B cell (primary cell): ENCODE measurements at regions not wholly inside any gene's neighbourhood (a gene's known extent, or its start where the extent isn't known, plus 50 kb on each side); places are given as distances from the start of the nearest gene placed in this dataset.

Experiments used
- ATAC-seq: fragments of 200-7000 bp; cut with Tn5 transposase; one replicate; pipeline ENCODE4 v1.10.0; 2021; ENCODE audit warnings: low read depth, mild to moderate bottlenecking, moderate number of reproducible peaks, moderate library complexity
- CTCF ChIA-PET: fragments of 350-600 bp; sonication (Branson Sonifier 250); formaldehyde crosslinking; loops from one replicate; lab custom pipeline; 2021; ENCODE audit warnings: antibody characterized with exemption, inconsistent platforms; lab: Charles Lee
- POLR2A ChIA-PET: fragments of 350-600 bp; sonication (Branson Sonifier 250); formaldehyde crosslinking; loops from one replicate; lab custom pipeline; 2021; ENCODE audit warnings: antibody characterized with exemption; lab: Charles Lee
- DNase-seq: peaks from one replicate; pipeline ENCODE4 v3.0.0; 2013
- H2AFZ ChIP-seq: 2 replicates; pipeline ENCODE4 v1.6.1; 2012; ENCODE audit warnings: mild to moderate bottlenecking, low read depth, low read length; ENCODE audit not compliant: insufficient read depth, poor library complexity, severe bottlenecking
- H3K27ac ChIP-seq, 2 donors: 1 replicate in 1 of 2; 2 replicates in 1 of 2; pipeline ENCODE4 v1.5.1; 2012 to 2013; ENCODE audit warnings: low read length in 2 of 2, mild to moderate bottlenecking in 2 of 2, moderate library complexity in 1 of 2
- H3K27me3 ChIP-seq, 4 experiments: fragments of 200-600 bp in 1 of 4; sonication (generic) in 1 of 4; replicated peaks in 1 of 4; 1 replicate in 2 of 4; 2 replicates in 2 of 4; pipeline versions ENCODE4 v1.6.1 to v1.7.0; 2013 to 2016; ENCODE audit warnings: low read length in 3 of 4, mild to moderate bottlenecking in 2 of 4, mixed read lengths in 1 of 4, moderate library complexity in 1 of 4; ENCODE audit not compliant: insufficient read depth in 4 of 4, control insufficient read depth in 3 of 4; ENCODE audit errors: control extremely low read depth in 1 of 4
- H3K36me3 ChIP-seq, 2 experiments: replicated peaks in 1 of 2; 1 replicate in 1 of 2; 2 replicates in 1 of 2; pipeline versions ENCODE4 v1.6.1 to v1.7.1; 2013; ENCODE audit warnings: low read length in 1 of 2; ENCODE audit not compliant: insufficient read depth in 2 of 2, control insufficient read depth in 1 of 2; ENCODE audit errors: control extremely low read depth in 1 of 2, extremely low read depth in 1 of 2
- H3K4me1 ChIP-seq, 2 donors: fragments of 200-600 bp in 1 of 2; sonication (generic) in 1 of 2; 1 replicate in 1 of 2; 2 replicates in 1 of 2; pipeline versions ENCODE4 v1.5.1 to v1.6.1; 2013 to 2017; ENCODE audit warnings: low read length in 2 of 2; ENCODE audit not compliant: control insufficient read depth in 2 of 2, insufficient read depth in 2 of 2
- H3K4me2 ChIP-seq: replicated peaks from 2 replicates; pipeline ENCODE3; 2012; ENCODE audit warnings: mild to moderate bottlenecking, low read depth, low read length; ENCODE audit not compliant: poor library complexity, severe bottlenecking
- H3K4me3 ChIP-seq, 5 experiments: fragments of 200-600 bp in 1 of 5; sonication (generic) in 1 of 5; 1 replicate in 3 of 5; 2 replicates in 2 of 5; pipeline versions ENCODE4 v1.5.1 to v1.7.0; 2011 to 2016; ENCODE audit warnings: low read length in 4 of 5, mild to moderate bottlenecking in 4 of 5, low read depth in 2 of 5, control low read depth in 1 of 5, moderate library complexity in 1 of 5; ENCODE audit not compliant: insufficient read depth in 1 of 5; ENCODE audit errors: control extremely low read depth in 1 of 5, extremely low read depth in 1 of 5
- H3K79me2 ChIP-seq: fragments of 200-600 bp; sonication (generic); one replicate; pipeline ENCODE4 v1.6.0; 2016; ENCODE audit warnings: low read length; ENCODE audit not compliant: control insufficient read depth, insufficient read depth
- H3K9ac ChIP-seq: fragments of 200-600 bp; sonication (generic); 2 replicates; pipeline ENCODE4 v1.6.1; 2017; ENCODE audit warnings: mild to moderate bottlenecking, low read length, moderate library complexity
- H3K9me3 ChIP-seq, 3 donors: one replicate each; pipeline versions ENCODE4 v1.6.1 to v1.7.1; 2013; ENCODE audit warnings: low read length in 2 of 3; ENCODE audit not compliant: control insufficient read depth in 2 of 3, insufficient read depth in 1 of 3; ENCODE audit errors: control extremely low read depth in 1 of 3
- H4K20me1 ChIP-seq: 2 replicates; pipeline ENCODE4 v1.6.0; 2012; ENCODE audit warnings: mild to moderate bottlenecking, low read length; ENCODE audit not compliant: insufficient read depth, control insufficient read depth, poor library complexity, severe bottlenecking
- H3K27ac Mint-ChIP-seq: one replicate; pipeline ENCODE4 v1.8.0; 2021; ENCODE audit warnings: mixed read lengths
- H3K27me3 Mint-ChIP-seq: one replicate; pipeline ENCODE4 v1.8.0; 2021; ENCODE audit warnings: mixed read lengths
- H3K4me1 Mint-ChIP-seq: one replicate; pipeline ENCODE4 v1.8.0; 2021; ENCODE audit warnings: mixed read lengths
- H3K4me3 Mint-ChIP-seq: one replicate; pipeline ENCODE4 v1.8.0; 2021; ENCODE audit warnings: mixed read lengths
- H3K9me3 Mint-ChIP-seq: one replicate; pipeline ENCODE4 v1.8.0; 2022; ENCODE audit warnings: mixed read lengths; ENCODE audit not compliant: insufficient read depth
- CTCF ChIP-seq: fragments of 200-600 bp; IDR thresholded peaks from one replicate; pipeline ENCODE4 v1.8.0; 2022; ENCODE audit warnings: antibody characterized with exemption, mild to moderate bottlenecking
- EZH2 ChIP-seq: IDR thresholded peaks from 2 replicates; pipeline ENCODE4 v1.6.1; 2012; ENCODE audit warnings: borderline replicate concordance, low read depth, mild to moderate bottlenecking, moderate library complexity, low read length; ENCODE audit not compliant: insufficient read depth, poor library complexity, severe bottlenecking
- WGBS: methylation state at CpG from one replicate; pipeline ENCODE4 v1.1.5; 2013; ENCODE audit warnings: missing lambda C conversion rate; ENCODE audit not compliant: insufficient coverage; 5-methylcytosine and 5-hydroxymethylcytosine counted together
- intact Hi-C: fragments of 100-400 bp; cut with micrococcal nuclease; formaldehyde crosslinking; loops from one replicate; pipeline ENCODE4 v1.10.0; 2022

GRCh38 chr1:147826259-147826658 is 65.9 kb upstream of the GJA5 start:
- no peak for DNase-seq
- no peak for ATAC-seq
- Histone ChIP-seq H4K20me1 (no peaks in the 10 kb centered on the region), H3K79me2 (no peaks in the 10 kb centered on the region), H3K9ac (no peak overlapping the region), H3K4me3 (no peak overlapping the region), H3K4me2 (no peak overlapping the region), H3K9me3 (no peaks in the 10 kb centered on the region), H3K27me3 (peaks cover 0 to 4% (median 0%) of the 10 kb centered on the region in 4 experiments), H3K4me1 (no peaks in the 10 kb centered on the region), H2AFZ (no peak overlapping the region), H3K36me3 (no peaks in the 10 kb centered on the region), H3K27ac (no peak overlapping the region)
- intact Hi-C loops = no loop called here
- no peak overlapping the region for H3K27ac Mint-ChIP-seq
- H3K4me3 Mint-ChIP-seq = no peak overlapping the region
- ChIA-PET CTCF (no interaction called here), POLR2A (no interaction called here)
- peaks cover 13% of the 10 kb centered on the region for H3K27me3 Mint-ChIP-seq
- TF ChIP-seq CTCF (no peak), EZH2 (no peak)
- no peaks in the 10 kb centered on the region for H3K9me3 Mint-ChIP-seq
- H3K4me1 Mint-ChIP-seq = no peaks in the 10 kb centered on the region
- WGBS = no CpG with 5 or more reads among the region's 1 CpG

GRCh38 chr1:147833231-147833860 is 69.2 kb upstream of the GJA8 start:
- H3K27me3 Mint-ChIP-seq = peaks cover 38% of the 10 kb centered on the region
- Histone ChIP-seq H3K27ac (no peak overlapping the region), H4K20me1 (no peaks in the 10 kb centered on the region), H2AFZ (no peak overlapping the region), H3K9me3 (no peaks in the 10 kb centered on the region), H3K9ac (no peak overlapping the region), H3K36me3 (no peaks in the 10 kb centered on the region), H3K27me3 (peaks cover 0 to 10% (median 5%) of the 10 kb centered on the region in 4 experiments), H3K4me2 (no peak overlapping the region), H3K79me2 (no peaks in the 10 kb centered on the region), H3K4me3 (no peak overlapping the region), H3K4me1 (no peaks in the 10 kb centered on the region)
- intact Hi-C loops = no loop called here
- DNase-seq (no peak), ATAC-seq (no peak)
- H3K9me3 Mint-ChIP-seq = no peaks in the 10 kb centered on the region
- 100% methylated on average over 3 of the region's 3 CpGs for WGBS
- H3K4me1 Mint-ChIP-seq = no peaks in the 10 kb centered on the region
- H3K27ac Mint-ChIP-seq = no peak overlapping the region
- ChIA-PET POLR2A (no interaction called here), CTCF (no interaction called here)
- TF ChIP-seq CTCF = no peak
- H3K4me3 Mint-ChIP-seq = no peak overlapping the region
